ENCODE measurements at regions not wholly inside any gene's neighbourhood (a gene's known extent, or its start where the extent isn't known, plus 50 kb on each side); places are given as distances from the start of the nearest gene placed in this dataset.

DNA sequence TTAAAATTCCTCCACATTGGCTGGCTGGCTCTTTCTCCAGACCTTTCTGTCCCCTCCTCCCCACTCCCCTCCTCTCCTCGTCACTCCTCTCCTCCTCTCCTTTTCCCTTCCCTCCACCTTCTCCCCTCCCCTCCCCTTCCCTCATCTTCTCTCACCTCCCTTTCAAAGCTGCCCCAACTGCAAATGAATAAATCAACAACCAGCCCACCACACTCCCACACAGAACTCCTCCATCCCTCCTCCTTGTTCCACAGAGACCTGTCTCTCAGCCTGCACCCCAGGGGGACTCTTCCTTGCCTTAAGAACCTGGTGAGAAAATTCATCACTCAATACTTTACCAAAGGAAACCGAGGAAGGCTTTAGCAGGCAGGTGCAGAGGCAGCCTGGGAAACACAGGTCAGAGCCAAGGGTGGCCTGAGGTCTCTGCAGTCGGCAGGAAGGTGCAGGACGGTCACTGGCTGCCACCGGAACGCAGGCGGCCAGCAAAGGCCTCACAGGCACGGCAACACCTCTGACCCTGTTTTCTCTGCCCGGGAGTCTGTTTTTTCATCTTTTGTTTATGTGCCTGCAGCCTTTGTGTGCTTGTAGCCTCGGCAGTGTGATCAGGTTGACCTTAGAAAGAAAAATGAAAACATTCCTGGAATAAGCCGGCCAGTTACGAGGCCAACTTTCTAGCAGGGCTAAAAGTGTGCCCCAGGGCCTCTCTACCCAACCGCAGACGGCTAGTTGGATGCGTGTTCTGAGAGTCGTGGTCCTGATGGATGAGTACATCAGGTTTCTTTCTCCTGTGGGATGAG, 207.6 kb upstream of the KLF6 start:
- TF ChIP-seq, protein P1, sequence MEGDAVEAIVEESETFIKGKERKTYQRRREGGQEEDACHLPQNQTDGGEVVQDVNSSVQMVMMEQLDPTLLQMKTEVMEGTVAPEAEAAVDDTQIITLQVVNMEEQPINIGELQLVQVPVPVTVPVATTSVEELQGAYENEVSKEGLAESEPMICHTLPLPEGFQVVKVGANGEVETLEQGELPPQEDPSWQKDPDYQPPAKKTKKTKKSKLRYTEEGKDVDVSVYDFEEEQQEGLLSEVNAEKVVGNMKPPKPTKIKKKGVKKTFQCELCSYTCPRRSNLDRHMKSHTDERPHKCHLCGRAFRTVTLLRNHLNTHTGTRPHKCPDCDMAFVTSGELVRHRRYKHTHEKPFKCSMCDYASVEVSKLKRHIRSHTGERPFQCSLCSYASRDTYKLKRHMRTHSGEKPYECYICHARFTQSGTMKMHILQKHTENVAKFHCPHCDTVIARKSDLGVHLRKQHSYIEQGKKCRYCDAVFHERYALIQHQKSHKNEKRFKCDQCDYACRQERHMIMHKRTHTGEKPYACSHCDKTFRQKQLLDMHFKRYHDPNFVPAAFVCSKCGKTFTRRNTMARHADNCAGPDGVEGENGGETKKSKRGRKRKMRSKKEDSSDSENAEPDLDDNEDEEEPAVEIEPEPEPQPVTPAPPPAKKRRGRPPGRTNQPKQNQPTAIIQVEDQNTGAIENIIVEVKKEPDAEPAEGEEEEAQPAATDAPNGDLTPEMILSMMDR (IDR thresholded peaks at IDR 0.05 in 4 of 5, conservative IDR thresholded peaks at IDR 0.05 in 1 of 5) = no peak
- no peak for TF ChIP-seq POLR2A (IDR thresholded peaks at IDR 0.05)
